Astrocyte (in vitro differentiated cells and primary cell): ENCODE measurements at regions not wholly inside any gene's neighbourhood (a gene's known extent, or its start where the extent isn't known, plus 50 kb on each side); places are given as distances from the start of the nearest gene placed in this dataset.

Source experiments
- DNase-seq: peaks from one replicate; pipeline ENCODE4 v3.0.0-alpha.2; 2010; ENCODE audit warnings: low read depth
- FAIRE-seq: peaks from 2 replicates; lab custom pipeline; 2011; peaks lifted over from hg19 to GRCh38; lab: Jason Lieb, UNC
- H2AFZ ChIP-seq: 2 replicates; pipeline ENCODE4 v1.6.0; 2012; ENCODE audit warnings: low read depth, low read length, inconsistent platforms
- H3K27ac ChIP-seq: 2 replicates; pipeline ENCODE4 v1.5.1; 2011; ENCODE audit warnings: low read depth, low read length, inconsistent platforms
- H3K27me3 ChIP-seq: 2 replicates; pipeline ENCODE4 v1.6.0; 2011; ENCODE audit warnings: low read length, inconsistent platforms; ENCODE audit not compliant: insufficient read depth
- H3K36me3 ChIP-seq: 2 replicates; pipeline ENCODE4 v1.5.1; 2011; ENCODE audit warnings: low read length, inconsistent platforms; ENCODE audit not compliant: insufficient read depth
- H3K4me1 ChIP-seq: 2 replicates; pipeline ENCODE4 v1.5.1; 2011; ENCODE audit warnings: low read length, inconsistent platforms; ENCODE audit not compliant: insufficient read depth
- H3K4me2 ChIP-seq: 2 replicates; pipeline ENCODE4 v1.6.0; 2012; ENCODE audit warnings: low read length, inconsistent platforms
- H3K4me3 ChIP-seq: 2 replicates; pipeline ENCODE4 v1.5.1; 2011; ENCODE audit warnings: low read depth, mild to moderate bottlenecking, low read length, inconsistent platforms; ENCODE audit not compliant: insufficient read depth
- H3K79me2 ChIP-seq: 2 replicates; pipeline ENCODE4 v1.6.0; 2012; ENCODE audit warnings: mild to moderate bottlenecking, low read length, inconsistent platforms; ENCODE audit not compliant: insufficient read depth
- H3K9ac ChIP-seq: 2 replicates; pipeline ENCODE4 v1.6.0; 2012; ENCODE audit warnings: mild to moderate bottlenecking, low read length, inconsistent platforms
- H3K9me3 ChIP-seq: 2 replicates; pipeline ENCODE4 v1.5.1; 2012; ENCODE audit warnings: low read depth, mild to moderate bottlenecking, low read length, inconsistent platforms; ENCODE audit not compliant: insufficient read depth
- H4K20me1 ChIP-seq: 2 replicates; pipeline ENCODE4 v1.6.0; 2012; ENCODE audit warnings: low read length, inconsistent platforms; ENCODE audit not compliant: insufficient read depth
- H3K27ac Mint-ChIP-seq: one replicate; pipeline ENCODE4 v1.8.0; 2021; ENCODE audit warnings: mild to moderate bottlenecking, mixed read lengths; ENCODE audit not compliant: unreplicated experiment
- H3K27me3 Mint-ChIP-seq: one replicate; pipeline ENCODE4 v1.8.0; 2021; ENCODE audit warnings: low read depth, mixed read lengths; ENCODE audit not compliant: unreplicated experiment
- H3K36me3 Mint-ChIP-seq: one replicate; pipeline ENCODE4 v1.8.0; 2021; ENCODE audit warnings: low read depth, mixed read lengths; ENCODE audit not compliant: unreplicated experiment
- H3K4me1 Mint-ChIP-seq: one replicate; pipeline ENCODE4 v1.8.0; 2021; ENCODE audit warnings: low read depth, mixed read lengths; ENCODE audit not compliant: unreplicated experiment
- H3K4me3 Mint-ChIP-seq: one replicate; pipeline ENCODE4 v1.8.0; 2021; ENCODE audit warnings: mild to moderate bottlenecking, moderate library complexity, mixed read lengths; ENCODE audit not compliant: unreplicated experiment
- H3K9me3 Mint-ChIP-seq: one replicate; pipeline ENCODE4 v1.8.0; 2021; ENCODE audit warnings: mild to moderate bottlenecking, mixed read lengths; ENCODE audit not compliant: unreplicated experiment
- CTCF ChIP-seq: IDR thresholded peaks from 2 replicates; pipeline ENCODE4 v1.5.1; 2011; ENCODE audit warnings: low read depth, mild to moderate bottlenecking, inconsistent platforms, low read length, moderate library complexity; ENCODE audit not compliant: insufficient read depth
- EZH2 ChIP-seq: IDR thresholded peaks from 2 replicates; pipeline ENCODE4 v1.6.1; 2012; ENCODE audit warnings: mild to moderate bottlenecking, low read length, inconsistent platforms; ENCODE audit not compliant: insufficient read depth

GRCh38 chr22:34861787-34862186, 204.2 kb upstream of the ISX start:
- Histone ChIP-seq H3K9ac (no peak overlapping the region), H3K27ac (no peak overlapping the region), H3K27me3 (no peaks in the 10 kb centered on the region), H3K4me2 (no peak overlapping the region), H2AFZ (no peak overlapping the region), H3K36me3 (no peaks in the 10 kb centered on the region), H3K4me3 (no peak overlapping the region), H3K9me3 (peaks cover 6% of the 10 kb centered on the region), H4K20me1 (no peaks in the 10 kb centered on the region), H3K79me2 (no peaks in the 10 kb centered on the region), H3K4me1 (no peaks in the 10 kb centered on the region)
- peaks cover 4% of the 10 kb centered on the region for H3K9me3 Mint-ChIP-seq
- no peak for FAIRE-seq
- DNase-seq, result no peak
- H3K27ac Mint-ChIP-seq, result no peak overlapping the region
- H3K36me3 Mint-ChIP-seq, result peaks cover 2% of the 10 kb centered on the region
- H3K4me3 Mint-ChIP-seq, result no peak overlapping the region
- H3K4me1 Mint-ChIP-seq, result peaks cover 22% of the 10 kb centered on the region
- no peaks in the 10 kb centered on the region for H3K27me3 Mint-ChIP-seq
- TF ChIP-seq EZH2, result no peak
- TF ChIP-seq CTCF, result no peak

- H3K4me1 ChIP-seq, result no peaks in the 10 kb centered on the region
- Mint-ChIP-seq H3K9me3 (no peaks in the 10 kb centered on the region), H3K27me3 (no peaks in the 10 kb centered on the region), H3K36me3 (no peaks in the 10 kb centered on the region), H3K4me3 (no peak overlapping the region), H3K4me1 (peaks cover 25% of the 10 kb centered on the region), H3K27ac (peak overlapping the region; percentile 96)
- TF ChIP-seq EZH2 (no peak), CTCF (no peak)
- no peaks in the 10 kb centered on the region for H3K79me2 ChIP-seq
- H4K20me1 ChIP-seq, result no peaks in the 10 kb centered on the region
- DNase-seq, result no peak
- no peak for FAIRE-seq
- H3K4me3 ChIP-seq, result no peak overlapping the region
- H3K9ac ChIP-seq, result no peak overlapping the region
- no peak overlapping the region for H3K27ac ChIP-seq
- H3K36me3 ChIP-seq, result no peaks in the 10 kb centered on the region
- H3K9me3 ChIP-seq, result peaks cover 3% of the 10 kb centered on the region
- no peak overlapping the region for H3K4me2 ChIP-seq
- H3K27me3 ChIP-seq, result no peaks in the 10 kb centered on the region
- no peak overlapping the region for H2AFZ ChIP-seq
Measured at GRCh38 chr22:34866081-34866480, 199.9 kb upstream of the ISX start.

GRCh38 chr22:34866495-34867131, 199.3 kb upstream of the ISX start:
- peak overlapping the region; percentile 1 for H3K4me2 ChIP-seq
- no peak overlapping the region for H3K9ac ChIP-seq
- Mint-ChIP-seq H3K27ac (peak overlapping the region; percentile 96), H3K9me3 (no peaks in the 10 kb centered on the region), H3K4me3 (no peak overlapping the region), H3K27me3 (no peaks in the 10 kb centered on the region), H3K36me3 (no peaks in the 10 kb centered on the region), H3K4me1 (peaks cover 26% of the 10 kb centered on the region)
- H3K27ac ChIP-seq, result peak overlapping the region; percentile 31
- H4K20me1 ChIP-seq, result no peaks in the 10 kb centered on the region
- TF ChIP-seq CTCF (no peak), EZH2 (no peak)
- FAIRE-seq, result no peak
- H2AFZ ChIP-seq, result no peak overlapping the region
- H3K36me3 ChIP-seq, result no peaks in the 10 kb centered on the region
- DNase-seq, result peak; percentile 37
- H3K9me3 ChIP-seq, result peaks cover 2% of the 10 kb centered on the region
- H3K4me1 ChIP-seq, result no peaks in the 10 kb centered on the region
- H3K27me3 ChIP-seq, result no peaks in the 10 kb centered on the region
- H3K79me2 ChIP-seq, result no peaks in the 10 kb centered on the region
- no peak overlapping the region for H3K4me3 ChIP-seq
